GM19455 (cell line): ENCODE measurements at regions not wholly inside any gene's neighbourhood (a gene's known extent, or its start where the extent isn't known, plus 50 kb on each side); places are given as distances from the start of the nearest gene placed in this dataset.

Experiments used
- ATAC-seq: cut with Tn5 transposase; IDR thresholded peaks from one replicate; pipeline ENCODE4 v1.9.1; 2021; ENCODE audit not compliant: unreplicated experiment

DNA sequence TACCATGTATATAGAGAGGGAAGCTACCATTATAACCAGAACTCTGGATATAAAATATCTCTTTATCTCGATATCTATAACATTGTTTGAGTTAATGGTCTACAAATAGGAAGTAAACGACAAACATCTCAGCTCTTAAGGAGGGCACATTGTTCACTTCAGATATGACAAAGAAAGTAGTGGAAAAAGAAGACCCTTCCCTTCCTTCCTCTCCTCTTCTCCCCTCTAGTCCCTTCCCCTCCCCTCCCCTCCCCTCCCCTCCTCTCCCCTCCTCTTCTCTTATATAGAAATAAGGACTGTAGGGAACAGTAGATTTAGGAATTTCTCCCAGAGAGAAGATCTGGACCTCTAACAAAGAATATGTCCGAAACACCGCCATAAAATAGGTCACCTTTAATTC is 1731.9 kb upstream of the CDH9 start:
- no peak for ATAC-seq

DNA sequence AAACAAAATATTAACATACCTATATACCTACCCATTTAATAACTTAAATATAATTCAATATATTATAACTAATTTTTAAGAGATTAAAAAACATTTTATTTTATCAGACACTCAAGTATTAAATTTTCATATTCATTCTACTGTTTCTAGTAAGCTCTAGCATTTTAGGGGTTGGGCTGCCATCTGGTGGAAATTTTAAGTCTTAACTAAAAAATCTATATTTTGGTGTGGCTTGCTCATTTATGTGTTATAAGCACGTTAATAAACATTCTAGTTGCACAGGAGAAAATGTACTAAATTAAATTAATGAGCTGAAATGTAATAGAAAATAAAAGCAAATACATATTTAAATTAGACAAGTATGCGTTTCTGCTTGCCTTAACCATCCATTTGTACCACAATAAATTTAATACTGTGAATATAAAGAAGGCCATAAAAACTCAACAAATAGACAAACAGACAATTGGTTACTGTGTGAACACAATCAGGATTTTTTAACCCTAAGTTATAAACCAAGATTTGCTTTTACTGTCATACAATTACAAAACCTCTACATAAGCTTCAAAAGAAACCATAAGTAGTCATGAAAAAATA is 1728.3 kb upstream of the CDH9 start:
- no peak for ATAC-seq

DNA sequence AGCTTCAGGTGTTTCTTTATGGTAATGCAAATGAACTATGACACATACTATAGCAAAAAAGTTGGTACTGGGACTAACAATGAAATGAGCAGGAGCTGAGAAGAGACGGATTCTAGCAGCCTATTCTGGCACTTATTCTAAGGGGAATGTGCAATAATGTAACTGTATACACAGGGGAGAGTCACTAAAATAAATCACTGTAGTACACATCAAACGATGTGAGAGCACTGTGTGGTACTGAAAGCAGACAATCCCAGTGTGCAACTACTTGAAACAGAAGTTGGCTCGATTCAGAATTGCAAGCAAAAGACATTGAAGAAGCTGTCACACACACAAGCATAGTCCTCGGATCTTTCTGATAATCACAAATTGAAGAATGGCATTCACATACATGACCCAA is 1713.0 kb upstream of the CDH9 start:
- ATAC-seq = no peak

DNA sequence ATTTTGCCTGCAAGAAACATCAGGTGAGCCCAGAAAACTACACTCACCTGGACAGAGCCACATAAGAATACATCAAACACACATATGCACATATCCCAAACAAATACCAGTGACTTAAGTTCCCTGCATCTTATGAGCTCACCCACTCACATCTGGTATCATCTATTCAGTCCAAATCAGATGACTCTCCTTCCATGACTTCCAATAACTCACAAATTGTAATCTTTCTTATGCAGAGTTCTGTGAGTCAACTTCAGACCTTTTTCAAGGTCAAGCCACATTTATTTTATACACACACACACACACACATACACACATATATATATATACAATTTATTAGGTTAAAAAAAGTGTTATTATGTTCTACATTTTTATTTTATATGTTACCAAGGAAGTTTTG is 1711.9 kb upstream of the CDH9 start:
- ATAC-seq = no peak

DNA sequence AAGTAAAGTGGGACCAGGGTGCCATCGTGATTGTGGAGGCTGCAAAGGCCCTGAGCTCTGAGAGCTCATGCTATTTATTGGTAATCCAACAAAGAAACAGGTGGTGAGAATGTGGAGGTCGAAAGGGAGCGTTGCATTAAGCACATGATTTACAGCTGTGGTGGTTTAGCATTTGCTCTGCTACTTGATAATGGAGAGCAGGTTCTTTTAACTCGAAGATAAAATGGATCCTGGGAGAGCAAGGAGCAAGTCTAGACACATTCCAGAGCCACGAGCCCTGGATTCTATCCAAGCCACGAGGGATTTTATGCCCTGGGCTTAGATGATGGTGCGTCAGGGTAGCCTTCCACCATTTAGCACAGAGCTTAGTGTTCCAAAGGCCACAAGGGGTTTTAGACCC is 1710.1 kb upstream of the CDH9 start:
- no peak for ATAC-seq

DNA sequence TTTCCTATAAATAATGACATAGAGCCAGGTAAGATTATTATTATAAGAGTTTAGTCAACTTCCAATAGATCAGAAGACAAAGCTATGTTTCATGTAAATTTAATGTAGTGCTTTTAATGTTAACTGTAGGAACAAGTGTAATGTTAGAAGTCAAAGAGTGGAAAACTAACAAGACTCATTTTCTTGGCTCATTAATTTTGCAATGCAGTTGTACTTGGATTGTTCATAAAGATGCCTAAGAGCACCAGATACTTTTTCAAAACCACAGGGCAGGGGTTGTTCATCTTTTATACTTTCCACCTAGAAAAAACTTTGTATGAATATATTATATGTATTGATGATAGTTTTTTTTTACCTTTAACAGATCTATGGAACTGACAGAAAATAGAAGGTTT is 1705.3 kb upstream of the CDH9 start:
- no peak for ATAC-seq

DNA sequence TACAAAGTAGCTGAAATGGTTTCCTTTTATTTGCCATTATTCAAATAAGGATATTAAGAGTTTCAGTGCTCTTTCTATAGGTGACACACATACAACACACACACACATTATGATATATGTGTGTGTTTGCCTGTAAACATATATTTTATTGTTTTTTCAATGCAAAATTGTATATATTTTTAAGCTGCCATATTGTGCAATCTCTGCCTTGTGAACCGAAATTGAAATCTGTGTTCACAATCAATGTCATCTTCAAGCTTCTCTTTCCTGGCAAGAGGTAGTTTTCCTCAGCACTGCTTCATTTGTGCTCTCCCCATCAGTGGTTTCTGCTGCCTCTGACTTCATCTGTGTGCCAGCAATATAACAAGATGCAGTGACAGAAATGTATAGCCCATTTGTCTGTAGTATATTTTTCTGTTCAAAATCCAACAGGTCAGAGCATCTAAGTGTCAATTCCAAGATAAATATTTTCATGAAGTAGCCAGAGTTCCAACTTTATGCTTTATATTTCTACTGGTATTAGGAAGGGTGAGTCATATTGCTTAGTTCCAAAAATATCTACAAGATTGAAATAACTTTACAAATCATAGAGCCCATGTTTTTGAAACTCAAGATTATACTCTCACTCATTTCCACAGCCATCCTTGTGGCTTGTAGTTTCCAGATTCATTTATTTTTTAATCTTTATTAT is 1704.8 kb upstream of the CDH9 start:
- no peak for ATAC-seq

DNA sequence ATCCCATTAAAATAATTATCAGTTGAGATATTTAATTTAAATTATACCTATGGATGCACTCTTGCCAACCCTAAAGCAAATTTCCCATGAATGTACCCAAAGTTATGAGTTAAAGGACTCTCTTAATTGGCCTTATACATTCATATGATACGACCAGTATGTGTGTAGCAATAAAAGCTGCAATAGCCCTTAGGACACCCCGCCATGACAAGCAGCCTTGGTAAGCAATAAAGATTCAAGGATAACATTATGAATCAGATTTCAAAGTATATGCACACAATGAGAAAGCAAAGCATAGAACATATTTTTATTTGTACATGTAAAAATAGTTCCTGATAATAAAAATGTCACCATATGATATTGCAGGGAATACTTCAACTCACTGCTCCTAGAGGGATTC is 1699.3 kb upstream of the CDH9 start:
- no peak for ATAC-seq

DNA sequence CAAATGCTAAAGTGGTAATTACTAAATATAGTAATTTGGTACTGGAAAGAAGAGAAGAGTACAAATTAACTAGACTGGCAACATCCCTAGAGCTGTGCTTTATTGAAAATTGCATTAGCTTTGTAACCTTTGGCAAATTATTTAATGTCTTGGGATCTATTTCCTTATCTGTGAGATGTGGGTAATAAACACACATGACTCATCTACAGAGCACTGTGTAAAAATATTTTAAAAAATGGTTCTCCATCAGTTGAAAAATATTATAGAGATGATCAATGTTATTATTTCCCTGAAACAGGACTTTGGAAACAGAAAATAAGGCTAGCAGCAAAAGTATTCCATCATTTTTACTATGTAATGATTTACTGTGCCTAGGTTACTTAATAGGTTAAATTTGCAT is 1698.8 kb upstream of the CDH9 start:
- no peak for ATAC-seq

DNA sequence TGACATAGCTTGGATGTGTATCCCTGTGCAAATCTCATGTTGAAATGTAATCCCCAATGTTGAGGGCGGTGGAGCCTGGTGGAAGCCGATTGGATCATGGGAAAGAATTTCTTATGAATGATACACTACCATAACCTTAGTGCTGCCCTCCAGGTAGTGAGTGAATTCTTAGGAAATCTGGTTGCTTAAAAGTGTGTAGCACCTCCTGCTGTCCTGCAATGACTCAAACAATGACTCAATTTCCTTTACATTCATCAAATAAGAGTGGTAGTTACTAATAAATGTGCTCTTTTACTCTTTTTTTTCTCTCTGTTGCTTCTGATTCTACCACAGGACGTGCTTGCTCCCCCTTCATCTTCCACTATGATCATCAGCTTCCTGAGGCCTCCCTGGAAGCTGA is 1696.0 kb upstream of the CDH9 start:
- no peak for ATAC-seq

DNA sequence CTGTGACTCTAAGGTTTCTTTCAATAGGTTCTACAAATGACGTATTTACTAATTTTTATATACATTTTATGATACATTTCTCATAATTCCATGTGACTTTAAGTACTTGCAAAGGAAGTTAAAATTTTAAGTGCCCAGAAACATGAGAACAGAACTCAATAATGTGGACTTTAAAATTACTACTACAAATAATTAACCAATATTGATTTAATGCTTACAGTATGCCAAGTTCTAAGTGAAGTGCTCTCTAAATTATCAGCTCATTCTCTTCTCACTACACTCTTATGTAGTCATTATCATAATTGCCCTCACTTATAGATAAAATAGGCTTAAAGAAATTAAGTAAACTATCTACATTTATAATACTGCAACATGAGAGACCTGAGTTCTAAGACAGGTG is 1690.7 kb upstream of the CDH9 start:
- ATAC-seq = no peak

DNA sequence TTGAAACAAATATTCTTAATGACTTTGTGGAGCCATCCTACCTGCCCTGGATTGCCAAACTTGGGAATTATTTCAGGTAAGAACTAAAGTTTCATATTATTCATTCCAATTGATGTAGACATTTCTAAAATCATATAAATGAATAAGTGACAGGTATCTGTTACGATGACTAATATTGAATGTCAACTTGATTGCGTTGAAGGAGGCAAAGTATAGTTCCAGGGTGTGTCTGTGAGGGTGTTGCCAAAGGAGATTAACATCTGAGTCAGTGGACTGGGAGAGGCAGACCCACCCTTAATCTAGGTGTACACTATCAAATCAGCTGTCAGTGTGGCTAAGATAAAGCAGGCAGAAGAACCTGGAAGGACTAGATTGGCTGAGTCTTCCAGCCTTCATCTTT is 1688.4 kb upstream of the CDH9 start:
- ATAC-seq = no peak

DNA sequence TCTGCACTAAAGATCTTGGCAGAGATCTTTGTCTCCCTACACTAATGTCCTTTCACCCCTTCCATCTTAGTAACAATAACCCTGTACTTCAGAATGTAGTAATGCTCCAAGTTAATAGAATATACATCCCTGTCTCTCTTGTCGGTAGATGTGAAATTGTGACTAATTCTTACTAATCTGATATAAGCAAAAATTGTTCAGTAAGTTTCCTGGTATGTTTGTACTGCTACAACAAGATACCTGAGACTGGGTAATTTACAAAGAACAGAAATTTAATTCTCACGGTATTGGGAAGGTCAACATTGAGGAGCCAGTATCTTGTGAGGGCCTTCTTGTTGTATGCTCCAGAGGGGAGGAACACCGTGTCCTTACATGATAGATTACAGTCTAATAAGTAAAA is 1686.6 kb upstream of the CDH9 start:
- no peak for ATAC-seq

DNA sequence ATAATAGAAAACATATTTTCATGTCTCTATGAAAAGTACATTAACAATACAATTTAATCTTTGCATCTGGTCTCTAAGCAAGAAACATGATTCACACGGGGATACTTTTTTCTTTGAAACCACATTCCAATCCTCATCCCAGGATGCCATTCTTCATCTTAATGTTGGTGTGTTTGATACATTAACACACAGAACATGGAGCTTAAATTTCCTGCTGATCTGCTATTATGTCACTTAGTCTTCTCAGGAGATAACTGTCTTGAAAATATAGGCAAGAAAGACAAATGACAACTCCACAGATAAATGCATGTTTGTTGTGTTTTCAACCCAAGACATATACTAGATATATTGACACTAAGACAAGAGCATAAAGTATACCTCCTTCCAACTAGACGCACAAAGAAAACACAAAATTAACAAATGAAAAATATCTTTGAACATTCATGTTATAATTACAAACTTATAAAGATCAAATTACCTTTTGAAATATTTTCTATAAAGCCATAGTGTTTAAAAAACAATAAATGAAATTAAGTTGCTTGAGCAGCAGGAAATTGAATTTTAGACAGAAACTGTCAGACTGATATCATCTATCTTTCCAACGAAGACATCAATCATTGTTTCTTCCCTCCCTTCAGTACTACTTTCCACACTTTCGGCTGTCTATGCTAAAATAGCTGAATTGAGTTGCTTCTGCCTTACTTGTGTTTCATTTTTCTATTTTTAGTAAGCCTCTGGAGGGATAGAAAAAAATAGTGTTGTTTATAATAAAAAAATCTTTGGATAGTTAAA is 1676.7 kb upstream of the CDH9 start:
- ATAC-seq = no peak

DNA sequence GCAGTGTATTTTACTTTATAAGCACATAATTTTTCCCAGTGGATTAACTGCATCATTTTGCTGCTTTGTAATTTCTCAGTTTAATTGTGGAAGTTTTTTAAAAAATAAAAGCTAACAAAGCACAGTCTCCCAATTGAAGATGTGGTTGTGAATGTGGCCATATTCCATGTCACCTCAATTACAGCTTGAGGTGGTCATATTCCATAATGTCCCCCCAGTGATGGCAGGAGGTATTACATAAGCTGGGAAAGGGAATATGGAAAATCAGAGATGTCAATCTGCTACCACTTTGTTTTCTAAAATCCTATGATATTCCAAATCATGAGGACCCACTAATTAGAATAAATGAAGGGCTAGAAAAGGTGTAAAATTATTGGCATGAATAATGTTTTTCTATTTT is 1672.0 kb upstream of the CDH9 start:
- ATAC-seq = no peak

DNA sequence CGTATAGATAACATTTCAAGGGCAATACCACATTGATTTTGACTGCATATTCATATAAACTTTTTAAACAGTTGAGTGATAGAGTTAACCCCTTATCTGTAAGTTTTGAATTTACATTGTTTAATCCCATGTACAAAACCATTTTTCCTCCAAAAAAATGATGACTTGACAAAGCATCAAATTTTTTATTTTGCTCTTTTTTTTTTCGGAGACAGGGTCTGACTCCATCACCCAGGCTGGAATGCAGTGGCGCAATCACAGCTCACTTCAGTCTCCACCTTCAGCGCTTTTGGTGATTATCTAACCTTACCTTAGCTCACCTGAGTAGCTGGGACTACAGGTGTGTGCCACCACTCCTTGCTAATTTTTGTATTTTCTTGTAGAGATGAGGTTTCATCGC is 1670.1 kb upstream of the CDH9 start:
- ATAC-seq = no peak

DNA sequence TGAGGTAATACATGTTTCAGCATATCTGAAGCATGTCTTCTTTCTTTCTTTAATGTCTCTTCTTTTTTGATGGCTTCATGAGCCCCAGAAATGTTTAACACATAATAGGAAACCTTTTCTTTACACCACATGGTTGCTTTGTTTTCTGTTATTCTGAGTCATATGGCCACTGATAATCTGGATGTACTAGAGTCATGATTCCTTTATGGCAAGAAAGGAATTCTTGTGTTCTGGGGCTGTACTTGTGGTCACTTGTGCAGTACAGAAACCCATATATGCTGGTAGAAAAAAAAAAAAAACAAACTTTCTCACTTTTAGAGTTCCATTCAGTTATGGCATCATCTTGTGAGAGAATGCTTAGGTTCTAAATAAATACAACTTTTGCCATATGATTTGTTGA is 1669.3 kb upstream of the CDH9 start:
- ATAC-seq = no peak

DNA sequence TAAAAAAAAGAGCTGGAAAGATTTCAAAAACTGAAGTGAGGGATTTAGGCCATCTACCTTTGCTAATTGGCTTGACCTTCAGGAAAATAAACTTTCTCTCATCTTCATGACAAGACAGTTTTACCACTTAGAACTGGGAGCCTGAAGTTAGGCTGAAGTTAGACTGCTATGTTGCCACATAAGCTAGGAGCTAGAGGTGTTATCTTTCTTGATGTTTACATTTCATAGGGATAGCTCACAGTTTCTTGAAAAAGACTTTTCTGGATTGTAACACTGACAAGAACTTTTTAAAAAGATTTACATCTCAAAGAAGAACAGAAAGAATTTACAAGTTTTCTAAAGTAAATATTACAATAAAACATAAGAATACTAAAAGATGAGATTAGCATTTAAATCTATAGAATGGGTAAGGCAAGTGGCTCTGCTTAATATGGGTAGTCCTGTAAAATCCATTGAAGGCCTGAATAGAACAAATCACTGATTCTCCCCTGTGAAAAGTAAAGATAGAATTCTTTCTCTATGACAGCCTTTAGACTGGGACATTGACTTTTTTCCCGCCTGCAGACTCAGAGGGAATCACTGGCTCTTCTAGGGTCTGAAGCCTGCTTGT is 1665.4 kb upstream of the CDH9 start:
- ATAC-seq = no peak

DNA sequence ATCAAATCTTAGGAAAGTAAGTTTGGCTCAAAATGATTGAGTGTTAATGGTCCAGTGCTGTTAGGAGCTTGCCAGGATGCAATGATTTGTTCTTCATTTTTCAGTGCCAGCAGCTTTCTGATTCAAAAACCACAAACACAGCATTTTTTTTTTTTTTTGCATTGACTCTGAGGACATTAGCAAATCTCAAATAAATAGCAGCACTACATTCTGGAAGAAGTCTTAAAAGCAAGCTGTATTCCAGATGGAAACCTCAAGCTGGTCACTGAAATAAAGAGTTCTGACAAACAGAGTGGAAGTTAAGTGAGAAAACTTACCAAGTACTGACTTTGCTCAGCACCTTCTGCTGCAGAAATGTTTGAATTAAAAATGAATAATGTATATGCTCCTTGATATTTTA is 1653.1 kb upstream of the CDH9 start:
- no peak for ATAC-seq

DNA sequence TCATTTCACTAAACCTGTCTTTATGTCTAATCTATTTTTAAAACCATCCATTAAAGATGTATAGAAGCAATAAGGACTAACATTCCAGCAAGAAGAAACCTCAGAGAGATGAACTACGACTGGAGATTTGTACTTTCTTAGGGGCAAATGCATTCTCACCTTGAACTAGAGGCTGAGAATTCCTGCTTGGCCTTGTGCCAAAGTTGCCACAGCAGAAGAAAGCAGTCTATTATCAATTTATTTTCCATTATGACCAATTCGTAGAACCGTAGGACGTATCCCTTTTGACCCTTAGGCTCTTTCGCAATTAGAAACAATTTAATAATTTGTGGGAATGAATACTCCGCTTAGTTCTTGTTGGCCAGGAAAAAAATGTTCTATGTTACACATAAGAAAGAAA is 1647.4 kb upstream of the CDH9 start:
- ATAC-seq = no peak

DNA sequence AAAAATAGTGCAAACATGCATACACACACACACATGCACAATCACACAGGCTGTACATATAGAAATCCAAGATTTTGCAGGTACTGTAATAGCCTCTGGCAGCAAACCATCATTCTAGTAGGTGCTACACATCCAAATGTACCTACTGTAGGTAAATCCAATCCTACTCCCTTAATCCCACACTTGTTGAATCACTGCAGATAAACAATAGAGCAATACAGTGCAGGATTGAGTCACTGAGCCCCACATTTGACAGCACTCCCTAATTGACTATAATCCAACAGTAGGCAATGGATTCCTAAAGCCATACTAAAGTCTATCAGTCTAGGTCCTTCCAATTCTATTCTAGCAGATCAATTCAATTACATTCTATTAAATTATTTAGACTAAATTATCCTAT is 1640.5 kb upstream of the CDH9 start:
- ATAC-seq = no peak

DNA sequence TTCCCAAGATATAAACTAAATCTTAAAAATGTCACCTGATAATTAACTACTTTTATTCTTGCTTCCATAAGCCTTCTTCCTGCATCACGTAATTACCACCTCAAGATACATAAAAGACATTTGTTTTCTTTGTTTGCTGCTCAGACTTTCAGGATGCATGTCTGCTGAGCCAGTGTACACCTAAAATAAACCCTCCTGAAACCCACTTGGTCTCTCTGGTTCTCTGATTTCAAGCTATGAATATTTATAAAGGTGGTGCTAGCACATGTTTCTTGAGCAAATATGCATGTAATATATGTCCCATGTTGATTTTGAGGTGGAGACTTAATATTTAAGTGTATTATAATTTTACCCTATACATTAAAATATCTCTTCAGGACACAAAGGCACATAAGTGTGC is 1627.7 kb upstream of the CDH9 start:
- ATAC-seq = no peak
